ENCODE measurements at regions not wholly inside any gene's neighbourhood (a gene's known extent, or its start where the extent isn't known, plus 50 kb on each side); places are given as distances from the start of the nearest gene placed in this dataset.

GRCh38 chr2:59959944-59960343, 593.5 kb downstream of the BCL11A start:
- no peak for DNase-seq

DNA sequence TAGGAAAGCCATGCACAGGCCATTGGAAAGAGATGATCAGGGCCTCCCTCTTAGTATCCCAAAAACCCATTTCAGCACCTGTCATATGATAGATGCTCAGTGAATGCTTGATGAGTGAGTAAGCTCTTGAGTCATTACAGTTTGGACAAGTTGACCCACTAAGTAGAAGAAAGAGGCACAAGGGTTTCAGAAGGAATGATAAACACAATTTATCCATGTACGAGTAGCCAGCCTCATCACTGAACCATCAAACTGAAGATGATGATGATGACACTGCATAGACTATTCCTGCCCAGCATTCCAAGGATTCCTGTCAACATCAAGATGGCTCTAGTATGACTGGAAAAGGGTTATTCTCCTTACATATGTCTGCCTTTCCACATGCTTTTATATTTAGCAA, 596.0 kb downstream of the BCL11A start:
- DNase-seq, result no peak

- no peak for DNase-seq
Measured at GRCh38 chr2:59956981-59957380, 596.5 kb downstream of the BCL11A start.

- DNase-seq, result no peak
Measured at GRCh38 chr2:59947917-59948541, 605.4 kb downstream of the BCL11A start.

DNA sequence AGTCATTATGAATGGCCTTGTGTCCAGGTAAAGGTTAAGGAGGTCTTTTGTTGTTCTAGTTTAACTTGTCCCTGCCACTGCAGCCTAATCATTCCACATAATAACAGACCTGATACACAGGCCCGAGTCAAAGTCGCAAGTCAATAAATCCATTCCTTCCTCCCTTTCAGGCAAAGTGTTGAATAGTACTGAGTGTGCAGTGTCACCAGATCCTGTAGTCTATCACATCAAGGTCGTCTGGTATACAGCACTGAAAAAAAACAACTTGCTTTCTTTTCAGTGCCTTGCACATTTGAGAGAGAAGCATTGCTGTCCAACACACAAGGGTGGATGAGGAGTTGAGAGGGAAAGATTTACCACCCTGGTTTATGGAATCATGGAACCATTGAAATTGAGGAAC, 606.2 kb downstream of the BCL11A start:
- DNase-seq, result no peak

DNA sequence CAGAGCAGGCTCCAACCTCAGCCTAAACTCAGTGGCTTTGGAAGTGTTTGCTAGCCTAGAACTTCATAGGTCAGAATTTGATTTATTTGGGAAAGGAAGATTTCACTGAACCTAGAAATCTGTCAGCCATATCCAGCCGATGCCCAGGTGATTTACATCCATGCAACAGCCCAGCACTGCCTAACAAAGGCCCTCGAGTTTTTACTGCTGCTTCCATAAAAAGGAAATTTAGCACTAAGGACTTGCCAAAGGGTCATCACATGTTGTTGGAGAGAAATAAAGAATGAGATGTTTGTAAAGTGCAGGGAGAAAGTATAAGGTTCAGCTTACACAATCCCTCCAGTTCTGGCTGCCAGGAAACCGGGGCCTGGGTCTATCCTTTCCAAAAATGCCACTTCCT, 614.2 kb downstream of the BCL11A start:
- no peak for DNase-seq

GRCh38 chr2:59938181-59938580, 615.3 kb downstream of the BCL11A start:
- DNase-seq, result no peak

DNA sequence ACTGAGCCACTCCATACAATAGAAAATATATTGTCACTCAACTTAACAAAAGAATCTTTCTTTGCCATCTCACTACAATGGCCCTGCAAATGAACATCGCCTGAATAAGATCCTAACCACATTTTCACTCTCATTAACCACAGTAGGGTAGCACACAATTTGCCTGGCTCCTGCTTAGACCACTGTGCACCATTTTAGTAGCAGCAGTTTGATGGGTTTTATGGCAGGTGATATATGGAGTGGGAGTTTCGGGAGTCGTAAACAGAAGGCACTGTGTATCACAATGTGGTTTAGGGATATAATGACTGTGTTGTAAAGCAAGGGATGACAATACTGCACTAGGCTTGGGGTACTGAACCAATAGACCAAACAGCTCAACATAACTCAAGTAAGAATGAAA, 617.4 kb downstream of the BCL11A start:
- no peak for DNase-seq

GRCh38 chr2:59935005-59935404, 618.4 kb downstream of the BCL11A start:
- no peak for DNase-seq

DNA sequence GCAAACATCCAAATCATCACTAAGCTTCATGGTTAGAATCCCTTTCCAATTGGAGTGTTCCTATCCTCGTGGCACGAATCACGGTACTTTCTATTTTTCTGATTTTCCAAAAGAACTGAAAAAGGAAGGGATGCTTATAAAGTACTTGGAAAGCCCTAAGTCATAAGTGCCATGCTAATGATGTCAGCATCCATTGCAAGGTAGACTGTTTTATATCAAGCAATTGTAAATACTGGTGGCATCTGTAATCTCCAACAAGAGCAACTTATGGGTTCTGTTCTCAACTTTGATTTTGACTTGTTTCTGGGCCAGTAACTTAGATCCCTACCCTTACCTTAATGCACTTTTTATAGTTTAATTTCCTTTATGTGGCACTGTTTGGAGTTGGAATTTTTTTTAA, 619.5 kb downstream of the BCL11A start:
- no peak for DNase-seq

DNA sequence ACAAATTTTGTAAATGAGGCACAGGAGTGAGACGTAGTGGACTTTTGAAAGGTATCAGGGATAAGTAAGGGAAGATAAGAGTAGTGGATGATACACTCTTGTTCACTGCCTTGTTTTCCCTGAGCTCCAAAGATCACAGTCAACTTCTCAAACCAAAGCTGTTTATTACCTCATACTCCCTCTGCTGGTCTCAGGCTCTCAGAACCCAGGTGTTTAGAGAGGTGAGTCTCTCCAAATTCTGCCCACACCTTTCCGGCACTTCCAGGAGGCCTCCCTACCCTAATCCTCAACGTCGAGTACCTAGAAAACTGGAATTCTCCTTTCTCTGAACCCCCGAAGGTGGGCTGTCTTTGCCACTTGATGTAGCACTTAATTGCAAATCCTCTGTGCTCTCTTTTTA, 621.1 kb downstream of the BCL11A start:
- no peak for DNase-seq

DNA sequence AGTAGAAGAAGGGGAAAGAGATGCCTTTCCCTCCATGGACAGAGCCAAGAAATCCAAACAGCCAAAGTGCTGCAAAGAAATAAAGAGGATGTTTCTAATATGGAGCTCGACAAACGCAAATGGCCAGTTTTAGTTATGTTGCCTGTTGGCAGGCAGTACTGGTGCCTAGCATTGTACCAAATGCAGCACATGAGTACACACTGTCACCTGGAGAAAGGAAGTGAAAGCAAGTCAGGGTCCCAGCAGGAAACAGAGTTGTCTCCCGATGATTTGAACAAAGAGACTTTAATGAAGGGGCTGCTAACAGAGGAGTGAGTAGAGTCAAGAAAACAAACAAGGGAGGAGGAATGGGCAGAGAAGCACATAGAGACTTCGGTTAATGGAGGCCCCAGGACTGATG, 623.0 kb downstream of the BCL11A start:
- no peak for DNase-seq

DNA sequence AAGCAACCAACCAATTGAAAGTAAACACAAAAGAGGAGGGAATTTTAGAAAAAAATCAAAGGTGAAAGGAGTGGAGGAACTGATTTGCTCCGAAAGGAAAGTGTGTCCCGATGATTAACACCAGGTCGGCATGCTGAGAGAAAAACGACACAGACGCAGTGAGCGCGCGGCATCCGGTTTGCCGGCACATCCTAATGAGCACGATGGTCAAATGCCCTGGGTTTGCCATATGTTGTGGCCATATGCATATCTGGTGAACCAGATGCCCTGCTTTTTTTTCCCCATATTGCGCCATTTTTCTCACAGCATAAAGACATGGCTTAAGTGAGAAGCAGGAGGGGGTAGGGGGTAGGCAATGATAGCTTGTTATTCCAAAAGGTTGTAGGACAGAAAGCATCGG, 626.7 kb downstream of the BCL11A start:
- DNase-seq, result no peak

GRCh38 chr2:59925321-59925720, 628.1 kb downstream of the BCL11A start:
- no peak for DNase-seq

GRCh38 chr2:59924346-59924745, 629.1 kb downstream of the BCL11A start:
- no peak for DNase-seq

DNA sequence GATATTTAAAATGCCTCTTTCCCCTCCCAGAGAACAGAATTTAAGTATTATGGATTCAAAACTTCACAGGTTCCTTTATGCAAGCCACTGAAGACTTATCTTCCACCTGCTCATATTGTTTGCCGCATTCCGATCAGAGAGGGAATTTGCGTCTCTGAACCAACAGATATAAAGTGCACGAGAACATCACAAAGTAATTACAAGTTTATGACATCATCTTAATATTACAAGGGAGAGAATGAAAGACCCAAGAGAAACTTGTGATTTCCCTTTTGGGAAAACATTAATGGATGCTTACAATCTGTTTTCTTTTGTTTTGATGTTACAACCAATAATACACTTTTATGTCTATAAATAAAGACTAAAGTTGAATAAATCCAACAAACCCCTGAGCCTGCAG, 631.0 kb downstream of the BCL11A start:
- DNase-seq, result no peak

- DNase-seq, result no peak
Measured at GRCh38 chr2:59921743-59922142, 631.7 kb downstream of the BCL11A start.

- DNase-seq, result no peak
Measured at GRCh38 chr2:59920961-59921360, 632.5 kb downstream of the BCL11A start.

GRCh38 chr2:59920307-59920706, 633.1 kb downstream of the BCL11A start:
- no peak for DNase-seq

GRCh38 chr2:59919579-59919978, 633.9 kb downstream of the BCL11A start:
- no peak for DNase-seq

- DNase-seq, result no peak
Measured at GRCh38 chr2:59912042-59912441, 641.4 kb downstream of the BCL11A start.

GRCh38 chr2:59910166-59910565, 643.3 kb downstream of the BCL11A start:
- DNase-seq, result no peak

- no peak for DNase-seq
Measured at GRCh38 chr2:59909147-59909546, 644.3 kb downstream of the BCL11A start.

GRCh38 chr2:59905731-59906130, 647.7 kb downstream of the BCL11A start:
- no peak for DNase-seq

GRCh38 chr2:59903994-59904544, 649.4 kb downstream of the BCL11A start:
- no peak for DNase-seq

Measured in T-helper 2 cell (primary cell).